ENCODE measurements at regions not wholly inside any gene's neighbourhood (a gene's known extent, or its start where the extent isn't known, plus 50 kb on each side); places are given as distances from the start of the nearest gene placed in this dataset.

DNA sequence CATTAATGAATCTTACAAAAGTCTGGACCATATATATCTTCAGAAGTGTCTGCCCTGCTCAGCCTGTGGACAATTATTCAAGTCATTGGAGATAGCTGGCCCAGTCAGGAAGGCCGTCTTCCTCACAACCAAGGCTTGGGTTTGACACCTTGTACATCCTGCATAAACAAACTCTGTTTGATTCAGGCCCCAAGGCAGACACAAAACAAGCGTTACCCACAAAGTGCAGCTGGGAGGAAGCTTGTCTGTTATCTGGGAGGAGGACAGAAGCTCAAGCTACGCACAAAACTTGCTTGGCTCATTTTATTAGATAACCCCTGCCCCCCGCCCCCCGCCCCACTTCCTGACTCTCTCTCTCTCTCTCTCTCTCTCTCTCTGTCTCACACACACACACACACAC, 166.9 kb upstream of the WDR11 start:
- Histone ChIP-seq H3K9me3 (no peaks in the 10 kb centered on the region), H3K36me3 (replicated peaks) (no peaks in the 10 kb centered on the region), H3K27me3 (ENCODE audit: low read depth) (no peaks in the 10 kb centered on the region), H3K4me3 (no peak overlapping the region), H3K4me1 (peaks cover 2% of the 10 kb centered on the region; the same call in 1 of the 2 replicates)
- in situ Hi-C loops (cut with MboI; ENCODE audit: low sequenced_read_pairs), result no loop called here
- no peak for DNase-seq (ENCODE audit: low spot score in 2 of 2)

DNA sequence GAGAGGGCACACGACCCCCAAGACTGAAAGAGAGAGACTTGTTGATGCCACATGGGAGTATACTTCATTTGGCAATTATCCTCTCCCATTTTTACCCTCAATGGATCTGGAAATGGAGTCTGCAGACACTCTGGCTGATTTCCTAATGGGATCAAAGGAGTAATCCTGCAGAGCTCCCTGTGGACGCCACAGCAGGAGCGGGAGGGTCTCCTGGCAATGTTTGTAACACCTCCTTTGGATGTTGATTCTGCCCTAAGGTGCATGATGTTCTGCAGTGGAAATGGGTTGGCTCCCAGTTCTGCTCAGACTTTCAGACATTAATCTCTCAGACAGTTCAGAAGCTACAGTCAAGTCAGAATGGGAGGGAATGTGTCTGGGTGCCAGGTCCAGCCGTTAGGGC, 166.0 kb upstream of the WDR11 start:
- Histone ChIP-seq H3K36me3 (replicated peaks) (no peaks in the 10 kb centered on the region), H3K9me3 (no peaks in the 10 kb centered on the region), H3K4me1 (peaks cover 2% of the 10 kb centered on the region; the same call in 1 of the 2 replicates), H3K4me3 (no peak overlapping the region), H3K27me3 (ENCODE audit: low read depth) (no peaks in the 10 kb centered on the region)
- DNase-seq (ENCODE audit: low spot score in 2 of 2), result no peak
- in situ Hi-C loops (cut with MboI; ENCODE audit: low sequenced_read_pairs), result no loop called here

DNA sequence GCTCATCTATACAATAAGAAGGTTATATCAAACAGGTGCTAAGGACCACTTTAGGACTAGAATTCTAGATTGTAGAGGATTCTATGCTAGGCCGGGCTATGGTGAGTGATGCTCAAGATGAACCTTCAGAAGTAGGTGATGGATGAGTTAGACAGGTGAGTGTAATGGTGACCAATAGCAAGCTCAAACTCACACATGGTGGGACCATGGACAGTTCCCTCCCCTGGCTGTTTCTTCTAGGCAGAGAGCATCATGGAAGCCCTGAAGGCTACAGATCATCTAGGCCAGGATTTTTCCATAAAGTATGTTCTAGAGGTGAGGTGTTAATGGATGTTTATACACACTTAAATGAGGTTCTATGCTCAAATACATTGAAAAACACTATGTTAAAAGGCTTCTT, 162.2 kb upstream of the WDR11 start:
- no peak for DNase-seq (ENCODE audit: low spot score in 2 of 2)
- in situ Hi-C loops (cut with MboI; ENCODE audit: low sequenced_read_pairs), result no loop called here
- H3K4me1 ChIP-seq, result no peaks in the 10 kb centered on the region
- H3K4me3 ChIP-seq, result no peak overlapping the region
- H3K36me3 ChIP-seq (replicated peaks), result no peaks in the 10 kb centered on the region
- H3K27me3 ChIP-seq (ENCODE audit: low read depth), result peaks cover 4% of the 10 kb centered on the region; the same call in 1 of the 2 replicates
- no peaks in the 10 kb centered on the region for H3K9me3 ChIP-seq

DNA sequence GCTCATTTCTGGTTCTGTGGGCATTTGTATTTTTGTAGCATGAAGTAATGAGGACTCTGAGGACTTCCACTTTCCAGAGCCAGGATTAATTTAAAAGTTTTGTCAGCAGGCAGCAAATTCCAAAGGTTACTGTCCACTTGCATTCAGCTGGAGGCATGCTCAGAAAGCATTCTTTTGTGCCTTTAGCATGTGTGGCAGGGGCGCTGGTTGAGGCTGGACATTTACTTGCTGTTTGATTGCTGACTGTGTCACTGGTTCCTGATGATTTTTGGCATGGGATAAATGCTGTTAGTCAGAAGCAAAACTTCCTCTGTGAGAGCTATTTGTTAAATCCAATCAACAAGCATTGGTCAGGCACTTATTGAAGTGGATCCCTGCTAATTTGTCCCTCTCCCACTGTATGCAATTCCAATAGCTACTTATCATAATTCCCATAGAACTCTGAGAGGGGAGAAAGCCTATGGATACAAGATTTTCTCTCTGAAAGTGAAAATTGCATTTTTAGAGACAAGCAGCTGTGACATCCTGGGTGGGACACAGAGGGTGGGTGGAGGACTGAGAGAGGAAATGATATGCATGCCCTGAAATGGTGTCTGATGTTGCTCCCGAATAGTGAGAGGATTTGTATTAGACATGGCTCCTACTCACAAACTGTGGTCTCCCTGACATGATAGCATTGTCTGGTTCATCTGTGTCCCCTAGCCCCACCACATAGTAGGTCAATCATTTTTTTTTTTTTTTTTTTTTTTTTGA, 161.2 kb upstream of the WDR11 start:
- H3K9me3 ChIP-seq, result no peaks in the 10 kb centered on the region
- no peak for DNase-seq (ENCODE audit: low spot score in 2 of 2)
- no peaks in the 10 kb centered on the region for H3K4me1 ChIP-seq
- no peaks in the 10 kb centered on the region for H3K36me3 ChIP-seq (replicated peaks)
- in situ Hi-C loops (cut with MboI; ENCODE audit: low sequenced_read_pairs), result no loop called here
- H3K27me3 ChIP-seq (ENCODE audit: low read depth), result peaks cover 4% of the 10 kb centered on the region; the same call in 1 of the 2 replicates
- no peak overlapping the region for H3K4me3 ChIP-seq

GRCh38 chr10:120691625-120692024, 159.5 kb upstream of the WDR11 start:
- Histone ChIP-seq H3K9me3 (no peaks in the 10 kb centered on the region), H3K4me3 (no peak overlapping the region), H3K27me3 (ENCODE audit: low read depth) (peaks cover 4% of the 10 kb centered on the region; the same call in 1 of the 2 replicates), H3K36me3 (replicated peaks) (no peaks in the 10 kb centered on the region), H3K4me1 (no peaks in the 10 kb centered on the region)
- no peak for DNase-seq (ENCODE audit: low spot score in 2 of 2)
- in situ Hi-C loops (cut with MboI; ENCODE audit: low sequenced_read_pairs), result no loop called here

DNA sequence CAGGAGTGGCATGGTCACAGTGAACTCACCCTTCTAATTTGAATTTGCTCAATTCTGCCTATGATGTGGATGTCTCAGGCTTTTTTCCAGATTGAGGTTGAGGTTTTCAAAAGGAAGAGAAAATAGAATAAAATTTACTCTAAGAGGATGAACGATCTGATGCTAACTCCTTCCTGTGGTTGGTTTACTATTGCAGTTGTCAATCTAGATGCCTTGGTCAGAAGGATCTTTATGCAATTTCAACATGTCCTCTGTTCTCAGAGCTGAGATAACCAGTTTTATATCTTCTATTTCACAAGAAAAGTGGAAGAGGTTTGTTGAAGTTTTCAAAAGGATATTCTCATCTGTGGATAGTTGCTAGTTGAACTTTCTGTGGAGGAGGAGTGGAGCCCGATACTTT, 150.7 kb upstream of the WDR11 start:
- peaks cover 8% of the 10 kb centered on the region for H3K27me3 ChIP-seq (ENCODE audit: low read depth)
- no peaks in the 10 kb centered on the region for H3K4me1 ChIP-seq
- no peaks in the 10 kb centered on the region for H3K36me3 ChIP-seq (replicated peaks)
- H3K4me3 ChIP-seq, result no peak overlapping the region
- in situ Hi-C loops (cut with MboI; ENCODE audit: low sequenced_read_pairs), result no loop called here
- H3K9me3 ChIP-seq, result no peaks in the 10 kb centered on the region
- DNase-seq (ENCODE audit: low spot score in 2 of 2), result no peak

GRCh38 chr10:120701381-120701780, 149.8 kb upstream of the WDR11 start:
- in situ Hi-C loops (cut with MboI; ENCODE audit: low sequenced_read_pairs), result no loop called here
- H3K27me3 ChIP-seq (ENCODE audit: low read depth), result peaks cover 8% of the 10 kb centered on the region
- H3K4me3 ChIP-seq, result no peak overlapping the region
- DNase-seq (ENCODE audit: low spot score in 2 of 2), result no peak
- H3K4me1 ChIP-seq, result no peaks in the 10 kb centered on the region
- no peaks in the 10 kb centered on the region for H3K36me3 ChIP-seq (replicated peaks)
- no peaks in the 10 kb centered on the region for H3K9me3 ChIP-seq

DNA sequence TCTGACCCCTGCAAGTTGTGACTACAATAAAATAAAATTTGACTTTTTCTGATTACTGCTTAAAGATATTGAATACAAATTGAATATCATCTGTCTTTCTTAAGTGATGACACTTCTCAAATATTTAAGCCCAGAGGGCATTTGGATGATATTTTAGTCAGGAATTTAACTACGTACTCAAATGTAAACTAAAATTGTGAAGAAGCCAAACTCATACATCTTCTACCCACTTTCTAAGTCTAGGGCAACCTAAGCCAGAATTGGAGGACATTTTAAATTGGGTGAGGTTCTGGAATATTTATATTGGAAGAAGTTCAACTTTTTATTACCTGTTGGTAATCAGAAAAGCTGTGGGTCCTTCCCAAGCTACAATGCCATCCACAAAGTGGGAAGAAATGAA, 149.1 kb upstream of the WDR11 start:
- Histone ChIP-seq H3K4me3 (no peak overlapping the region), H3K9me3 (no peaks in the 10 kb centered on the region), H3K27me3 (ENCODE audit: low read depth) (peaks cover 10% of the 10 kb centered on the region), H3K4me1 (no peaks in the 10 kb centered on the region), H3K36me3 (replicated peaks) (no peaks in the 10 kb centered on the region)
- in situ Hi-C loops (cut with MboI; ENCODE audit: low sequenced_read_pairs), result no loop called here
- DNase-seq (ENCODE audit: low spot score in 2 of 2), result no peak

DNA sequence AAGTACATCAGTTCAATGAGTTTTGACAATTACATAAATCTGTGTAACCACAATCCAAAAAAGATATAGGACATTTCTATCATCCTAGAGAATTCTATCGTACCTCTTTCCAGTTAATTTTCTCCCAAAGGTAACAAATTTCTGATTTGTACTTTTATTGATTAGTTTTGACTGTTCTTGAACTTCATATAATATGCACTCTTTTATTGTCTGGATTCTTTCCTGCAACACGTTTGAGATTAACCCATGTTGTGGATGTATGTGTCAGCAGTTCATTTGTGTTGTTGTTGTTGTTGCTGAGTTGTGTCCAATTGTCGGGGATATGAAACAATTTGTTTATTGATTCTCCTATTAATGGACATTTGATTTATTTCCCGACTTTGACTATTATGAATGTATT, 145.9 kb upstream of the WDR11 start:
- Histone ChIP-seq H3K4me3 (no peak overlapping the region), H3K9me3 (no peaks in the 10 kb centered on the region), H3K27me3 (ENCODE audit: low read depth) (peaks cover 10% of the 10 kb centered on the region), H3K36me3 (replicated peaks) (no peaks in the 10 kb centered on the region), H3K4me1 (no peaks in the 10 kb centered on the region)
- in situ Hi-C loops (cut with MboI; ENCODE audit: low sequenced_read_pairs), result no loop called here
- DNase-seq (ENCODE audit: low spot score in 2 of 2), result no peak

- H3K4me3 ChIP-seq, result no peak overlapping the region
- in situ Hi-C loops (cut with MboI; ENCODE audit: low sequenced_read_pairs), result no loop called here
Measured at GRCh38 chr10:120710076-120710475, 141.1 kb upstream of the WDR11 start.

DNA sequence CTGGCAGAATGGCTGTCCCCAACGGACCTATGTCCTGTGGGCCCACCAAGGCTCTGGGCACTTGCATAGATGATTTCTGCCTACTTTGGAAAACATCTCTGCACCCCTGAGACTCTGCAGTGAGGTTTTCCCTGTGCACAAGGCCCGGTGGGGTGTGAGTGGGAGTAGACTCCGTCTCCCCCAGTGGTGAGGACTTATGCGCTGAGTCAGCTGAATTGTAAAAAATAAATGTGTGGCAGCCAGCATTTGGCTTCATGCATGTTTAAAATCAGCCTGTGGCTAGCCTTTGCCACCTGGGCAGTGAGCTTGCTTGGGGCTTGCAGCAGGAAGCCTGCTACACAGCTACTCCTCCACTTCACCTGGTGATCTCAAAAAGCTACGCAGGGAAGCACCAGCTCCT, 139.3 kb upstream of the WDR11 start:
- H3K9me3 ChIP-seq, result no peaks in the 10 kb centered on the region
- no peak overlapping the region for H3K4me3 ChIP-seq
- H3K4me1 ChIP-seq, result no peaks in the 10 kb centered on the region
- in situ Hi-C loops (cut with MboI; ENCODE audit: low sequenced_read_pairs), result no loop called here
- H3K36me3 ChIP-seq (replicated peaks), result no peaks in the 10 kb centered on the region
- H3K27me3 ChIP-seq (ENCODE audit: low read depth), result 0 out of 2 replicates have a peak, but pooled peaks cover under 1% of the 10 kb centered on the region
- DNase-seq (ENCODE audit: low spot score in 2 of 2), result no peak

More at GRCh38 chr10:120710076-120710475, 141.1 kb upstream of the WDR11 start:
- DNase-seq (ENCODE audit: low spot score in 2 of 2), result no peak
- no peaks in the 10 kb centered on the region for H3K4me1 ChIP-seq
- peaks cover 5% of the 10 kb centered on the region; the same call in 1 of the 2 replicates for H3K27me3 ChIP-seq (ENCODE audit: low read depth)
- no peaks in the 10 kb centered on the region for H3K9me3 ChIP-seq
- H3K36me3 ChIP-seq (replicated peaks), result no peaks in the 10 kb centered on the region

GRCh38 chr10:120713573-120714205, 137.5 kb upstream of the WDR11 start:
- H3K36me3 ChIP-seq (replicated peaks), result no peaks in the 10 kb centered on the region
- H3K4me3 ChIP-seq, result no peak overlapping the region
- DNase-seq (ENCODE audit: low spot score in 2 of 2), result no peak
- no peaks in the 10 kb centered on the region for H3K27me3 ChIP-seq (ENCODE audit: low read depth)
- in situ Hi-C loops (cut with MboI; ENCODE audit: low sequenced_read_pairs), result no loop called here
- no peaks in the 10 kb centered on the region for H3K4me1 ChIP-seq
- H3K9me3 ChIP-seq, result no peaks in the 10 kb centered on the region

- no peaks in the 10 kb centered on the region for H3K36me3 ChIP-seq (replicated peaks)
- in situ Hi-C loops (cut with MboI; ENCODE audit: low sequenced_read_pairs), result no loop called here
- no peaks in the 10 kb centered on the region for H3K4me1 ChIP-seq
- H3K27me3 ChIP-seq (ENCODE audit: low read depth), result no peaks in the 10 kb centered on the region
- no peak overlapping the region for H3K4me3 ChIP-seq
- DNase-seq (ENCODE audit: low spot score in 2 of 2), result no peak
- no peaks in the 10 kb centered on the region for H3K9me3 ChIP-seq
Measured at GRCh38 chr10:120715171-120715570, 136.0 kb upstream of the WDR11 start.

DNA sequence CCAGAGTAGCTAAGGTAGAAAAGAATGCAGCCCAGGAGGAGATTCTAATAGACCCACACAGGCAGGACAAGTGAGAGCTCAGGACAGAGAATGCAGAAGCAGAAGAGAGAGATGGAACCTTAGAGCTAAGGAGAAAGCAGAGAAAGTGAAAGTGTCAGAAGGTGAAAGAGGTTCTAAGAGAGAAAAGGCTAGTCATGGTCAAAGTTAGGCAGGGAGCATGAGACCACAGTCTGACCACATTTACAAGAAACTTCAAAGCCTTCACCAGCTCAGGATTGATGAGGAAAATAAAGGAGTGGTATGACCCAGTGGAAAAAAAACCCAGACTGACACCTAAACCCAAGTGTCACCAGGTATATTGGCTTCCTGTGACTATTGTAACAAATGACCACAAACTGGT, 131.8 kb upstream of the WDR11 start:
- Histone ChIP-seq H3K4me3 (no peak overlapping the region), H3K9me3 (no peaks in the 10 kb centered on the region), H3K27me3 (ENCODE audit: low read depth) (peaks cover 8% of the 10 kb centered on the region), H3K4me1 (no peaks in the 10 kb centered on the region), H3K36me3 (replicated peaks) (no peaks in the 10 kb centered on the region)
- in situ Hi-C loops (cut with MboI; ENCODE audit: low sequenced_read_pairs), result no loop called here
- DNase-seq (ENCODE audit: low spot score in 2 of 2), result no peak
